ENCODE measurements at regions not wholly inside any gene's neighbourhood (a gene's known extent, or its start where the extent isn't known, plus 50 kb on each side); places are given as distances from the start of the nearest gene placed in this dataset.

- H3K27me3 ChIP-seq (ENCODE audit: insufficient read depth, low read length) = no peaks in the 10 kb centered on the region
These were observed 240.5 kb upstream of the GPR26 start for GRCh38 chr10:123425680-123426079.

More at GRCh38 chr10:123425680-123426079, 240.5 kb upstream of the GPR26 start:
- no peak overlapping the region for H3K4me2 ChIP-seq (ENCODE audit: insufficient read depth, insufficient read length, low read length)
- H2BK20ac ChIP-seq (ENCODE audit: low read depth, low read length, poor library complexity, severe bottlenecking) = no peak overlapping the region
- H3K79me2 ChIP-seq (ENCODE audit: insufficient read depth, low read length) = no peaks in the 10 kb centered on the region
- Mint-ChIP-seq H3K27ac (no peak overlapping the region), H3K9me3 (no peaks in the 10 kb centered on the region), H3K4me3 (no peak overlapping the region), H3K4me1 (peaks cover 25 to 40% of the 10 kb centered on the region in 2 experiments), H3K27me3 (ENCODE audit: low read depth) (peaks cover 5% of the 10 kb centered on the region), H3K36me3 (ENCODE audit: insufficient read depth in 1 of 3, low read depth in 3 of 3) (no peaks in the 10 kb centered on the region)
- no peak overlapping the region for H4K5ac ChIP-seq (ENCODE audit: insufficient read length, low read depth, low read length)
- H2BK120ac ChIP-seq (ENCODE audit: low read depth, low read length, poor library complexity, severe bottlenecking) = no peak overlapping the region
- no peak overlapping the region for H2BK12ac ChIP-seq (ENCODE audit: insufficient read length, low read depth, low read length)
- no peak overlapping the region for H4K8ac ChIP-seq (replicated peaks; ENCODE audit: insufficient read length, low read depth, low read length)
- H3K9me3 ChIP-seq (ENCODE audit: control insufficient read depth, low read depth, low read length) = no peaks in the 10 kb centered on the region
- H3K14ac ChIP-seq (ENCODE audit: insufficient read depth, low read length) = no peak overlapping the region
- no peak overlapping the region for H3K9ac ChIP-seq (ENCODE audit: extremely low read depth, insufficient read length, low read length)
- no peak overlapping the region for H3K56ac ChIP-seq (ENCODE audit: insufficient read length, low read depth, low read length)
- no peak overlapping the region for H2BK5ac ChIP-seq (ENCODE audit: insufficient read length, low read length)
- WGBS (ENCODE audit: extremely low coverage, insufficient read length, low lambda C conversion rate) = no CpG with 5 or more reads among the region's 6 CpGs
- H3K27ac ChIP-seq (ENCODE audit: insufficient read length, low read depth, low read length) = no peak overlapping the region
- H3K18ac ChIP-seq (ENCODE audit: insufficient read length, low read depth, low read length) = no peak overlapping the region
- H4K91ac ChIP-seq (ENCODE audit: insufficient read length, low read depth, low read length) = no peak overlapping the region
- TF ChIP-seq CTCF (conservative IDR thresholded peaks at IDR 0.05) = no peak
- H2BK15ac ChIP-seq (ENCODE audit: low read depth, low read length) = no peak overlapping the region
- no peaks in the 10 kb centered on the region for H3K23me2 ChIP-seq (ENCODE audit: insufficient read length, low read depth, low read length, poor library complexity, severe bottlenecking)
- H3T11ph ChIP-seq (ENCODE audit: low read length) = no peak overlapping the region
- no peak for DNase-seq
- no peaks in the 10 kb centered on the region for H4K20me1 ChIP-seq (ENCODE audit: control insufficient read depth, insufficient read depth, insufficient read length)
- no peak overlapping the region for H2AK5ac ChIP-seq (ENCODE audit: insufficient read length, low read length)
- H3K23ac ChIP-seq (ENCODE audit: insufficient read length, low read depth, low read length) = no peak overlapping the region
- H3K79me1 ChIP-seq (ENCODE audit: insufficient read depth, low read depth, low read length, poor library complexity, severe bottlenecking) = no peaks in the 10 kb centered on the region
- 0 out of 2 replicates have a peak, but pooled peaks cover 2% of the 10 kb centered on the region for H3K4me1 ChIP-seq (ENCODE audit: insufficient read depth, low read length)
- no peak overlapping the region for H3K4ac ChIP-seq (ENCODE audit: low read depth, low read length)
- H2AFZ ChIP-seq (ENCODE audit: low read length) = no peak overlapping the region

Measured in H9 (cell line).